ENCODE measurements at regions not wholly inside any gene's neighbourhood (a gene's known extent, or its start where the extent isn't known, plus 50 kb on each side); places are given as distances from the start of the nearest gene placed in this dataset.

- H3K27me3 ChIP-seq (replicated peaks; ENCODE audit: insufficient read depth) = no peaks in the 10 kb centered on the region
- H3K4me1 ChIP-seq (ENCODE audit: control insufficient read depth in 1 of 2, low read depth in 2 of 2) = no peaks in the 10 kb centered on the region
- H3K9me3 ChIP-seq = peaks cover 3% of the 10 kb centered on the region
- no peak for TF ChIP-seq CTCF (IDR thresholded peaks at IDR 0.05)
- DNase-seq (ENCODE audit: low spot score) (no peak), ATAC-seq (ENCODE audit: insufficient number of reproducible peaks, low FRiP score, low read depth) (no peak)
- no peaks in the 10 kb centered on the region for H3K36me3 ChIP-seq
- H3K27ac ChIP-seq = no peak overlapping the region
- H3K4me3 ChIP-seq = no peak overlapping the region
These were observed 1138.8 kb downstream of the XPNPEP1 start for GRCh38 chr10:108784534-108784933.

GRCh38 chr10:108783897-108784296 lies 1139.4 kb downstream of the XPNPEP1 start:
- ATAC-seq (ENCODE audit: insufficient number of reproducible peaks, low FRiP score, low read depth) = no peak
- no peaks in the 10 kb centered on the region for H3K36me3 ChIP-seq
- TF ChIP-seq CTCF (IDR thresholded peaks at IDR 0.05) = no peak
- no peak overlapping the region for H3K27ac ChIP-seq
- DNase-seq (ENCODE audit: low spot score) = no peak
- no peak overlapping the region for H3K4me3 ChIP-seq
- H3K9me3 ChIP-seq = peaks cover 3% of the 10 kb centered on the region
- H3K27me3 ChIP-seq (replicated peaks; ENCODE audit: insufficient read depth) = no peaks in the 10 kb centered on the region
- no peaks in the 10 kb centered on the region for H3K4me1 ChIP-seq (ENCODE audit: control insufficient read depth in 1 of 2, low read depth in 2 of 2)

- no peak for DNase-seq (ENCODE audit: low spot score)
- ATAC-seq (ENCODE audit: insufficient number of reproducible peaks, low FRiP score, low read depth) = no peak
- Histone ChIP-seq H3K4me3 (no peak overlapping the region), H3K27ac (no peak overlapping the region), H3K27me3 (replicated peaks; ENCODE audit: insufficient read depth) (no peaks in the 10 kb centered on the region), H3K4me1 (ENCODE audit: control insufficient read depth in 1 of 2, low read depth in 2 of 2) (no peaks in the 10 kb centered on the region), H3K9me3 (peaks cover 3% of the 10 kb centered on the region), H3K36me3 (no peaks in the 10 kb centered on the region)
- no peak for TF ChIP-seq CTCF (IDR thresholded peaks at IDR 0.05)
These were observed 1140.9 kb downstream of the XPNPEP1 start for GRCh38 chr10:108782411-108782810.

GRCh38 chr10:108779501-108779900 lies 1143.8 kb downstream of the XPNPEP1 start:
- H3K27ac ChIP-seq = no peak overlapping the region
- ATAC-seq (ENCODE audit: insufficient number of reproducible peaks, low FRiP score, low read depth) (no peak), DNase-seq (ENCODE audit: low spot score) (no peak)
- H3K27me3 ChIP-seq (replicated peaks; ENCODE audit: insufficient read depth) = no peaks in the 10 kb centered on the region
- H3K9me3 ChIP-seq = peaks cover 3% of the 10 kb centered on the region
- H3K4me1 ChIP-seq (ENCODE audit: control insufficient read depth in 1 of 2, low read depth in 2 of 2) = no peaks in the 10 kb centered on the region
- no peaks in the 10 kb centered on the region for H3K36me3 ChIP-seq
- H3K4me3 ChIP-seq = no peak overlapping the region
- TF ChIP-seq CTCF (IDR thresholded peaks at IDR 0.05) = no peak

- TF ChIP-seq CTCF (IDR thresholded peaks at IDR 0.05) = no peak
- Histone ChIP-seq H3K4me1 (ENCODE audit: control insufficient read depth in 1 of 2, low read depth in 2 of 2) (no peaks in the 10 kb centered on the region), H3K36me3 (no peaks in the 10 kb centered on the region), H3K9me3 (no peaks in the 10 kb centered on the region), H3K27me3 (replicated peaks; ENCODE audit: insufficient read depth) (no peaks in the 10 kb centered on the region), H3K27ac (no peak overlapping the region), H3K4me3 (no peak overlapping the region)
- ATAC-seq (ENCODE audit: insufficient number of reproducible peaks, low FRiP score, low read depth) = no peak
- no peak for DNase-seq (ENCODE audit: low spot score)
These were observed 1147.3 kb downstream of the XPNPEP1 start for GRCh38 chr10:108775911-108776475.
